HEK293 (cell line): ENCODE measurements at regions not wholly inside any gene's neighbourhood (a gene's known extent, or its start where the extent isn't known, plus 50 kb on each side); places are given as distances from the start of the nearest gene placed in this dataset.

Experiments used
- CTCF ChIA-PET: fragments of 350-600 bp; formaldehyde crosslinking; extraction: SDS; loops from one replicate; lab custom pipeline; 2021; ENCODE audit warnings: antibody characterized with exemption; lab: Yijun Ruan, JAX
- POLR2A ChIA-PET: fragments of 300-600 bp; formaldehyde crosslinking; extraction: SDS; loops from one replicate; lab custom pipeline; 2020; ENCODE audit warnings: antibody characterized with exemption, inconsistent platforms; lab: Yijun Ruan, JAX
- H3K27ac ChIP-seq: fragments of 200-500 bp; sonication (Bioruptor generic); 2 replicates; pipeline ENCODE4 v1.5.1; 2014; ENCODE audit warnings: low read depth, low read length, control low read depth, inconsistent platforms; ENCODE audit errors: extremely low read depth
- H3K36me3 ChIP-seq, 2 experiments: fragments of 200-500 bp in 1 of 2; sonication (Bioruptor generic) in 1 of 2; 1 replicate in 1 of 2; 2 replicates in 1 of 2; pipeline ENCODE4 v1.5.1; 2014 to 2017; ENCODE audit warnings: inconsistent platforms in 2 of 2, low read length in 2 of 2; ENCODE audit not compliant: control insufficient read depth in 2 of 2, insufficient read depth in 1 of 2
- H3K4me1 ChIP-seq: fragments of 200-500 bp; sonication (Bioruptor generic); 2 replicates; pipeline ENCODE4 v1.5.1; 2014; ENCODE audit warnings: mild to moderate bottlenecking, low read length, inconsistent platforms; ENCODE audit not compliant: control insufficient read depth, insufficient read depth
- H3K4me3 ChIP-seq: 2 replicates; pipeline ENCODE4 v1.5.1; 2011; ENCODE audit warnings: low read depth, mild to moderate bottlenecking, control low read depth, low read length, moderate library complexity
- H3K9me3 ChIP-seq: fragments of 200-500 bp; sonication (Bioruptor generic); 2 replicates; pipeline ENCODE4 v1.5.1; 2014; ENCODE audit warnings: low read depth, low read length, inconsistent platforms; ENCODE audit not compliant: control insufficient read depth, insufficient read depth
- EGR2 ChIP-seq: fragments of 450-650 bp; formaldehyde crosslinking; IDR thresholded peaks from 2 replicates; pipeline ENCODE4 v1.5.1; 2016; ENCODE audit warnings: low read depth, missing biosample characterization, missing genetic modification characterization
- GLI2 ChIP-seq: fragments of 450-650 bp; formaldehyde crosslinking; IDR thresholded peaks from 2 replicates; pipeline ENCODE4; 2017; ENCODE audit warnings: missing biosample characterization, missing genetic modification characterization, low read depth, borderline replicate concordance
- HOXC10 ChIP-seq: sonication (generic); formaldehyde crosslinking; IDR thresholded peaks from 2 replicates; pipeline ENCODE4 v1.8.1; 2023; ENCODE audit warnings: mild to moderate bottlenecking, missing genetic modification reagents
- HOXD13 ChIP-seq: sonication (generic); formaldehyde crosslinking; IDR thresholded peaks from 2 replicates; pipeline ENCODE4 v1.8.0; 2022; ENCODE audit warnings: missing genetic modification reagents, borderline replicate concordance
- KLF10 ChIP-seq: fragments of 450-650 bp; IDR thresholded peaks from 2 replicates; pipeline ENCODE4 v1.5.1; 2018; ENCODE audit warnings: missing biosample characterization, mild to moderate bottlenecking, missing genetic modification characterization
- RBAK ChIP-seq: fragments of 450-650 bp; formaldehyde crosslinking; IDR thresholded peaks from 2 replicates; pipeline ENCODE4 v1.5.1; 2016; ENCODE audit warnings: missing biosample characterization, missing genetic modification characterization
- SCRT1 ChIP-seq: fragments of 450-650 bp; formaldehyde crosslinking; IDR thresholded peaks from 2 replicates; pipeline ENCODE4 v1.5.1; 2016; ENCODE audit warnings: missing biosample characterization, missing genetic modification characterization, borderline replicate concordance
- ZBTB17 ChIP-seq: fragments of 450-650 bp; formaldehyde crosslinking; IDR thresholded peaks from 2 replicates; pipeline ENCODE4 v1.5.1; 2016; ENCODE audit warnings: missing biosample characterization, missing genetic modification characterization
- ZBTB48 ChIP-seq: fragments of 450-650 bp; formaldehyde crosslinking; IDR thresholded peaks from 2 replicates; pipeline ENCODE4 v1.5.1; 2016; ENCODE audit warnings: missing biosample characterization, missing genetic modification characterization
- ZEB2 ChIP-seq: fragments of 450-650 bp; formaldehyde crosslinking; IDR thresholded peaks from 2 replicates; pipeline ENCODE4 v1.5.1; 2016; ENCODE audit warnings: missing biosample characterization, missing genetic modification characterization
- ZNF221 ChIP-seq: fragments of 450-650 bp; formaldehyde crosslinking; IDR thresholded peaks from 2 replicates; pipeline ENCODE4 v1.5.1; 2017; ENCODE audit warnings: missing biosample characterization, missing genetic modification characterization, borderline replicate concordance
- ZNF416 ChIP-seq: fragments of 450-650 bp; formaldehyde crosslinking; IDR thresholded peaks from 2 replicates; pipeline ENCODE4 v1.5.1; 2016; ENCODE audit warnings: missing biosample characterization, missing genetic modification characterization
- ZNF529 ChIP-seq: fragments of 450-650 bp; formaldehyde crosslinking; IDR thresholded peaks from 2 replicates; pipeline ENCODE4 v1.5.1; 2017; ENCODE audit warnings: missing genetic modification characterization, missing biosample characterization; ENCODE audit not compliant: insufficient replicate concordance
- ZNF548 ChIP-seq: fragments of 450-650 bp; formaldehyde crosslinking; IDR thresholded peaks from 2 replicates; pipeline ENCODE4 v1.5.1; 2016; ENCODE audit warnings: missing biosample characterization, missing genetic modification characterization
- ZNF677 ChIP-seq: fragments of 450-650 bp; IDR thresholded peaks from 2 replicates; pipeline ENCODE4 v1.5.0; 2018; ENCODE audit warnings: missing biosample characterization, mild to moderate bottlenecking, missing genetic modification characterization, moderate library complexity
- ZSCAN23 ChIP-seq: fragments of 450-650 bp; formaldehyde crosslinking; IDR thresholded peaks from 2 replicates; pipeline ENCODE4 v1.5.1; 2016; ENCODE audit warnings: missing biosample characterization, missing genetic modification characterization
- ZSCAN30 ChIP-seq: fragments of 450-650 bp; IDR thresholded peaks from 2 replicates; pipeline ENCODE4 v1.5.1; 2018; ENCODE audit warnings: missing biosample characterization, mild to moderate bottlenecking, missing genetic modification characterization, moderate library complexity
- TF ChIP-seq, protein P1 (sequence below): fragments of 450-650 bp; formaldehyde crosslinking; IDR thresholded peaks from 2 replicates; pipeline ENCODE4 v1.5.1; 2016; ENCODE audit warnings: missing biosample characterization, missing genetic modification characterization
- TF ChIP-seq, protein P2 (sequence below): fragments of 450-650 bp; formaldehyde crosslinking; IDR thresholded peaks from 2 replicates; pipeline ENCODE4 v1.5.0; 2017; ENCODE audit warnings: missing biosample characterization, missing genetic modification characterization, borderline replicate concordance
- TF ChIP-seq, protein P3 (sequence below): fragments of 450-650 bp; formaldehyde crosslinking; IDR thresholded peaks from 2 replicates; pipeline ENCODE4 v1.5.1; 2016; ENCODE audit warnings: missing biosample characterization, missing genetic modification characterization

DNA sequence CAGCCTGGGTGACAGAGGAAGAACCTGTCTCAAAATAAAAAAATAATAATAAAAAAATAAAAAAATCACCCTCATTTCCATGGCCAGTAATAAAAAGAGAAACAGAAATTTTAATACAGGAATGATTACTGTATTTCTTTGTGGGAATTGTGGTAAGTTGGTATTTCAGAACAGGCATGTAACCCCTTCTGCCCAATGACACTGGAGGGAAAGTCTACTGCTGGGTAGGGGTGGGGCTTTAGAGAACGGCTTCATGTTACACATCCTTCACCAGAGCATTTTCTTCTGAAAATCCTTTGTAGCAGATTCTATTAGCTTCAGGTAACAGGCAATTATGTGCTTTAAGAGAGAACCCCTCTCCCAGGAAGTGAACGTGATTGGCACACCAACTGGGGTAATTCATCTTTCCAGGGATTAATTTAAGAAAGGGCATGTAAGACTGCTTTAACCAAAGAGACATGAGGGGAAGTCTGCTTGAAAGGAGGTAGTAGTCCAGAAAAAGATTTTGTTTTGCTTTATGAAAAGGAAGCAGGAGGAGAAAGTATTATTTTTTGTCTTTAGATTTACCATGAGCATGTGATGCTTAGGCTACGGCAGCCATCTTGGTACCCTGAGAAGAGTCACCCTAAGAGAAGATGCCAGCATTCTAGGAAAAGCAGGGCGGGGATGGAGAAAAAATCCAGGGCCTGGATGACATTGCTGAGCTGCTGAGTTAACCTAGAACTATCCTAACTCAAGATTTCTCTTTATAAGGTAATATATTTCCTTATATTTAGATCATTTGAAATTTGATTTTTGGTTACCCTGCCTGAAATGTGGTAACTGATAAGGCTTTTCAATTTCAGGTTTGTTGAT is 57.7 kb upstream of the DPT start:
- no peak overlapping the region for H3K4me3 ChIP-seq
- H3K27ac ChIP-seq: no peak overlapping the region
- no peaks in the 10 kb centered on the region for H3K4me1 ChIP-seq
- POLR2A ChIA-PET: no interaction called here
- TF ChIP-seq ZNF529 (tag by site-specific recombination): no peak
- TF ChIP-seq EGR2: no peak
- no peak for TF ChIP-seq KLF10 (tag by site-specific recombination)
- TF ChIP-seq, protein P1, sequence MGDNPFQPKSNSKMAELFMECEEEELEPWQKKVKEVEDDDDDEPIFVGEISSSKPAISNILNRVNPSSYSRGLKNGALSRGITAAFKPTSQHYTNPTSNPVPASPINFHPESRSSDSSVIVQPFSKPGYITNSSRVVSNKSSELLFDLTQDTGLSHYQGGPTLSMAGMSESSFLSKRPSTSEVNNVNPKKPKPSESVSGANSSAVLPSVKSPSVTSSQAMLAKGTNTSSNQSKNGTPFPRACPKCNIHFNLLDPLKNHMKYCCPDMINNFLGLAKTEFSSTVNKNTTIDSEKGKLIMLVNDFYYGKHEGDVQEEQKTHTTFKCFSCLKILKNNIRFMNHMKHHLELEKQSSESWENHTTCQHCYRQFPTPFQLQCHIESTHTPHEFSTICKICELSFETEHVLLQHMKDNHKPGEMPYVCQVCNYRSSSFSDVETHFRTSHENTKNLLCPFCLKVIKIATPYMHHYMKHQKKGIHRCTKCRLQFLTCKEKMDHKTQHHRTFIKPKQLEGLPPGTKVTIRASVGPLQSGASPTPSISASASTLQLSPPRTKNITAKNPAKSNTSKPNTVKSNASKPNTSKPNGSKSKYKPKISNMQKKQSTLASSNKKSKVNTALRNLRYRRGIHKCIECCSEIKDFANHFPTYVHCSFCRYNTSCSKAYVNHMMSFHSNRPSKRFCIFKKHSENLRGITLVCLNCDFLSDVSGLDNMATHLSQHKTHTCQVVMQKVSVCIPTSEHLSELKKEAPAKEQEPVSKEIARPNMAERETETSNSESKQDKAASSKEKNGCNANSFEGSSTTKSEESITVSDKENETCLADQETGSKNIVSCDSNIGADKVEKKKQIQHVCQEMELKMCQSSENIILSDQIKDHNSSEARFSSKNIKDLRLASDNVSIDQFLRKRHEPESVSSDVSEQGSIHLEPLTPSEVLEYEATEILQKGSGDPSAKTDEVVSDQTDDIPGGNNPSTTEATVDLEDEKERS (tag by site-specific recombination): no peak
- TF ChIP-seq, protein P2, sequence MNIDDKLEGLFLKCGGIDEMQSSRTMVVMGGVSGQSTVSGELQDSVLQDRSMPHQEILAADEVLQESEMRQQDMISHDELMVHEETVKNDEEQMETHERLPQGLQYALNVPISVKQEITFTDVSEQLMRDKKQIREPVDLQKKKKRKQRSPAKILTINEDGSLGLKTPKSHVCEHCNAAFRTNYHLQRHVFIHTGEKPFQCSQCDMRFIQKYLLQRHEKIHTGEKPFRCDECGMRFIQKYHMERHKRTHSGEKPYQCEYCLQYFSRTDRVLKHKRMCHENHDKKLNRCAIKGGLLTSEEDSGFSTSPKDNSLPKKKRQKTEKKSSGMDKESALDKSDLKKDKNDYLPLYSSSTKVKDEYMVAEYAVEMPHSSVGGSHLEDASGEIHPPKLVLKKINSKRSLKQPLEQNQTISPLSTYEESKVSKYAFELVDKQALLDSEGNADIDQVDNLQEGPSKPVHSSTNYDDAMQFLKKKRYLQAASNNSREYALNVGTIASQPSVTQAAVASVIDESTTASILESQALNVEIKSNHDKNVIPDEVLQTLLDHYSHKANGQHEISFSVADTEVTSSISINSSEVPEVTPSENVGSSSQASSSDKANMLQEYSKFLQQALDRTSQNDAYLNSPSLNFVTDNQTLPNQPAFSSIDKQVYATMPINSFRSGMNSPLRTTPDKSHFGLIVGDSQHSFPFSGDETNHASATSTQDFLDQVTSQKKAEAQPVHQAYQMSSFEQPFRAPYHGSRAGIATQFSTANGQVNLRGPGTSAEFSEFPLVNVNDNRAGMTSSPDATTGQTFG (tag by site-specific recombination): no peak
- TF ChIP-seq RBAK (tag by site-specific recombination): no peak
- no peaks in the 10 kb centered on the region for H3K9me3 ChIP-seq
- no peaks in the 10 kb centered on the region for H3K36me3 ChIP-seq
- CTCF ChIA-PET: interaction anchor here (1.1 kb wide), 1 partner anchor 184 kb away, joined by 3 read pairs; no protein-coding TSS in a partner anchor

DNA sequence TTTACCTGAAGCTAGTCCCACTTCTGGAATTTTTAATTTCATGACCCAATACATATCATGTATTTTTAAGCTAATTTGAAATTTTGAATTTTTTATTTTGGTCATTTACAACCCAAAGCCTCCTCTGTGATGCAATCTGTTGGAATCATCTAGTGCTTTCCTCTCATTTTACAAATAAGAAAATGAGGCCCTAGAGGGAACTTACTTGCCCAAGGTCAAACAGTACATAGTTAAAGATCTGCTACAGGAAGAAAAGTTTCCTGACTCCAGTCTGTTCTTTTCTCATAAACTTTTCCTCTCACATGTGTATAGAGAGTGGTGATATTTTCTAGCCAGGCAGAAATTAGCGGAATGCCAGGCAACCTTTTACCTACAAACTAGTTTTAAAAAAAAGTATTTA is 59.3 kb upstream of the DPT start:
- ChIA-PET CTCF (interaction anchor here (0.6 to 1.1 kb wide), 5 partner anchors 13 to 675 kb away, joined by 3 read pairs; no protein-coding TSS in a partner anchor), POLR2A (no interaction called here)
- H3K27ac ChIP-seq: no peak overlapping the region
- H3K4me1 ChIP-seq: no peaks in the 10 kb centered on the region
- TF ChIP-seq ZNF548 (no peak), ZEB2 (no peak), ZNF416 (tag by site-specific recombination) (no peak), SCRT1 (tag by site-specific recombination) (no peak), ZBTB17 (tag by site-specific recombination) (no peak), GLI2 (tag by site-specific recombination) (no peak), ZSCAN30 (tag by site-specific recombination) (no peak), HOXC10 (CRISPR knock-in tag) (no peak), ZNF221 (no peak), ZBTB48 (tag by site-specific recombination) (no peak), ZNF677 (no peak), ZSCAN23 (no peak), HOXD13 (CRISPR knock-in tag) (no peak)
- TF ChIP-seq, protein P3, sequence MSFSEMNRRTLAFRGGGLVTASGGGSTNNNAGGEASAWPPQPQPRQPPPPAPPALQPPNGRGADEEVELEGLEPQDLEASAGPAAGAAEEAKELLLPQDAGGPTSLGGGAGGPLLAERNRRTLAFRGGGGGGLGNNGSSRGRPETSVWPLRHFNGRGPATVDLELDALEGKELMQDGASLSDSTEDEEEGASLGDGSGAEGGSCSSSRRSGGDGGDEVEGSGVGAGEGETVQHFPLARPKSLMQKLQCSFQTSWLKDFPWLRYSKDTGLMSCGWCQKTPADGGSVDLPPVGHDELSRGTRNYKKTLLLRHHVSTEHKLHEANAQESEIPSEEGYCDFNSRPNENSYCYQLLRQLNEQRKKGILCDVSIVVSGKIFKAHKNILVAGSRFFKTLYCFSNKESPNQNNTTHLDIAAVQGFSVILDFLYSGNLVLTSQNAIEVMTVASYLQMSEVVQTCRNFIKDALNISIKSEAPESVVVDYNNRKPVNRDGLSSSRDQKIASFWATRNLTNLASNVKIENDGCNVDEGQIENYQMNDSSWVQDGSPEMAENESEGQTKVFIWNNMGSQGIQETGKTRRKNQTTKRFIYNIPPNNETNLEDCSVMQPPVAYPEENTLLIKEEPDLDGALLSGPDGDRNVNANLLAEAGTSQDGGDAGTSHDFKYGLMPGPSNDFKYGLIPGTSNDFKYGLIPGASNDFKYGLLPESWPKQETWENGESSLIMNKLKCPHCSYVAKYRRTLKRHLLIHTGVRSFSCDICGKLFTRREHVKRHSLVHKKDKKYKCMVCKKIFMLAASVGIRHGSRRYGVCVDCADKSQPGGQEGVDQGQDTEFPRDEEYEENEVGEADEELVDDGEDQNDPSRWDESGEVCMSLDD: no peak
- no peak overlapping the region for H3K4me3 ChIP-seq
- H3K36me3 ChIP-seq: no peaks in the 10 kb centered on the region
- no peaks in the 10 kb centered on the region for H3K9me3 ChIP-seq
